ENCODE measurements at regions not wholly inside any gene's neighbourhood (a gene's known extent, or its start where the extent isn't known, plus 50 kb on each side); places are given as distances from the start of the nearest gene placed in this dataset.

DNA sequence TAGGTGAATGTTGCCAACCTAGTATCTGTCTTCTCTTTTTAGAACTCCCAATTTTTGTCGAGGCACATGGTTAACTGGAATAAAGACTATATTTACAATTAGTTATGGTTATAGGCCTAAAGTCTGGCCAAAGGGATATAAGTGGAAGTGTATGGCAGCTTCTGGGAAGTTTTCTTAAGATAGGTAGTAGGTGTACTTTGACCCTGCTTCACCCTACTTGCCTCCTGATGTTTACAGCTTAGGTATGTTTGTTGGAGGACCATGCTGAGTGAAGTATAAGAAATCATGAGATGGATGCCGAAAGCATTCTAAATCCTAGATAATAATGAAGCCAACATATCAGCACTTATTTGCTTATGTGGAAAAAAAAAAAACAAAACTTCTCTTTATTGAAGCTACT is 272.1 kb downstream of the S1PR1 start:
- Mint-ChIP-seq H3K27ac (ENCODE audit: unreplicated experiment) (no peak overlapping the region), H3K9me3 (ENCODE audit: unreplicated experiment) (no peaks in the 10 kb centered on the region), H3K27me3 (ENCODE audit: unreplicated experiment) (peaks cover 1% of the 10 kb centered on the region), H3K36me3 (ENCODE audit: unreplicated experiment) (no peaks in the 10 kb centered on the region), H3K4me3 (ENCODE audit: unreplicated experiment) (no peak overlapping the region), H3K4me1 (ENCODE audit: low read depth, unreplicated experiment) (peaks cover 2% of the 10 kb centered on the region)
- DNase-seq, result no peak
- no peak for TF ChIP-seq CTCF (IDR thresholded peaks at IDR 0.05; ENCODE audit: partially characterized antibody, unreplicated experiment)

GRCh38 chr1:101509370-101509769 is 272.6 kb downstream of the S1PR1 start:
- H3K27ac Mint-ChIP-seq (ENCODE audit: unreplicated experiment), result no peak overlapping the region

GRCh38 chr1:101511202-101511891 is 274.5 kb downstream of the S1PR1 start:
- H3K36me3 Mint-ChIP-seq (ENCODE audit: unreplicated experiment), result peaks cover under 1% of the 10 kb centered on the region
- no peak overlapping the region for H3K27ac Mint-ChIP-seq (ENCODE audit: unreplicated experiment)
- H3K4me1 Mint-ChIP-seq (ENCODE audit: low read depth, unreplicated experiment), result peaks cover 2% of the 10 kb centered on the region
- H3K9me3 Mint-ChIP-seq (ENCODE audit: unreplicated experiment), result no peaks in the 10 kb centered on the region
- TF ChIP-seq CTCF (IDR thresholded peaks at IDR 0.05; ENCODE audit: partially characterized antibody, unreplicated experiment), result no peak
- H3K4me3 Mint-ChIP-seq (ENCODE audit: unreplicated experiment), result no peak overlapping the region
- peaks cover 1% of the 10 kb centered on the region for H3K27me3 Mint-ChIP-seq (ENCODE audit: unreplicated experiment)
- no peak for DNase-seq

More at GRCh38 chr1:101509370-101509769, 272.6 kb downstream of the S1PR1 start:
- no peaks in the 10 kb centered on the region for H3K36me3 Mint-ChIP-seq (ENCODE audit: unreplicated experiment)
- peaks cover 2% of the 10 kb centered on the region for H3K4me1 Mint-ChIP-seq (ENCODE audit: low read depth, unreplicated experiment)
- H3K9me3 Mint-ChIP-seq (ENCODE audit: unreplicated experiment), result no peaks in the 10 kb centered on the region
- H3K27me3 Mint-ChIP-seq (ENCODE audit: unreplicated experiment), result peaks cover 1% of the 10 kb centered on the region
- peak; percentile 30 for DNase-seq
- no peak overlapping the region for H3K4me3 Mint-ChIP-seq (ENCODE audit: unreplicated experiment)
- no peak for TF ChIP-seq CTCF (IDR thresholded peaks at IDR 0.05; ENCODE audit: partially characterized antibody, unreplicated experiment)

- peaks cover 4% of the 10 kb centered on the region for H3K36me3 Mint-ChIP-seq (ENCODE audit: unreplicated experiment)
- no peaks in the 10 kb centered on the region for H3K4me1 Mint-ChIP-seq (ENCODE audit: low read depth, unreplicated experiment)
- TF ChIP-seq CTCF (IDR thresholded peaks at IDR 0.05; ENCODE audit: partially characterized antibody, unreplicated experiment), result peak; percentile 90
- no peaks in the 10 kb centered on the region for H3K27me3 Mint-ChIP-seq (ENCODE audit: unreplicated experiment)
- no peak overlapping the region for H3K4me3 Mint-ChIP-seq (ENCODE audit: unreplicated experiment)
- H3K9me3 Mint-ChIP-seq (ENCODE audit: unreplicated experiment), result no peaks in the 10 kb centered on the region
- H3K27ac Mint-ChIP-seq (ENCODE audit: unreplicated experiment), result no peak overlapping the region
- peak; percentile 12 for DNase-seq
These were observed 283.5 kb downstream of the S1PR1 start for GRCh38 chr1:101520302-101520701.

- no peak for DNase-seq
- Mint-ChIP-seq H3K4me1 (ENCODE audit: low read depth, unreplicated experiment) (peaks cover 6% of the 10 kb centered on the region), H3K36me3 (ENCODE audit: unreplicated experiment) (no peaks in the 10 kb centered on the region), H3K4me3 (ENCODE audit: unreplicated experiment) (no peak overlapping the region), H3K9me3 (ENCODE audit: unreplicated experiment) (no peaks in the 10 kb centered on the region), H3K27me3 (ENCODE audit: unreplicated experiment) (no peaks in the 10 kb centered on the region), H3K27ac (ENCODE audit: unreplicated experiment) (no peak overlapping the region)
- no peak for TF ChIP-seq CTCF (IDR thresholded peaks at IDR 0.05; ENCODE audit: partially characterized antibody, unreplicated experiment)
These were observed 285.7 kb downstream of the S1PR1 start for GRCh38 chr1:101522486-101522885.

All from glutamatergic neuron (in vitro differentiated cells).